ENCODE measurements at regions not wholly inside any gene's neighbourhood (a gene's known extent, or its start where the extent isn't known, plus 50 kb on each side); places are given as distances from the start of the nearest gene placed in this dataset.

- Histone ChIP-seq H3K4me3 (ENCODE audit: low read depth in 1 of 3, low read length in 3 of 3) (no peak overlapping the region), H3K4me1 (ENCODE audit: control insufficient read depth in 4 of 4, insufficient read depth in 4 of 4, low read length in 3 of 4) (no peaks in the 10 kb centered on the region), H3K27ac (ENCODE audit: low read depth in 1 of 2, low read length in 2 of 2) (no peak overlapping the region), H3K9ac (ENCODE audit: low read depth in 1 of 2, low read length in 2 of 2) (no peak overlapping the region), H3K36me3 (ENCODE audit: control insufficient read depth in 4 of 4, insufficient read depth in 3 of 4, low read depth in 1 of 4, low read length in 3 of 4) (no peaks in the 10 kb centered on the region), H3K9me3 (ENCODE audit: control insufficient read depth in 4 of 4, low read length in 3 of 4) (no peaks in the 10 kb centered on the region), H3K27me3 (ENCODE audit: control insufficient read depth in 4 of 4, insufficient read depth in 4 of 4, low read length in 3 of 4) (no peaks in the 10 kb centered on the region)
- DNase-seq (ENCODE audit: low spot score) = no peak
- TF ChIP-seq CTCF (IDR thresholded peaks at IDR 0.05; ENCODE audit: low read depth, low read length, missing input control) (no peak), REST (IDR thresholded peaks at IDR 0.05) (no peak), ATF3 (IDR thresholded peaks at IDR 0.05) (no peak), GABPA (IDR thresholded peaks at IDR 0.05 in 1 of 2, conservative IDR thresholded peaks at IDR 0.05 in 1 of 2) (no peak), FOXA2 (IDR thresholded peaks at IDR 0.05) (no peak), HNF4G (IDR thresholded peaks at IDR 0.05) (no peak), SP1 (IDR thresholded peaks at IDR 0.05) (no peak), HNF4A (conservative IDR thresholded peaks at IDR 0.05) (no peak), EGR1 (IDR thresholded peaks at IDR 0.05; ENCODE audit: low read depth in 2 of 2) (no peak), FOXA1 (IDR thresholded peaks at IDR 0.05) (no peak), NR2F2 (IDR thresholded peaks at IDR 0.05) (no peak), TAF1 (conservative IDR thresholded peaks at IDR 0.05) (no peak), RXRA (IDR thresholded peaks at IDR 0.05) (no peak), YY1 (IDR thresholded peaks at IDR 0.05) (no peak), MAX (IDR thresholded peaks at IDR 0.05) (no peak), JUND (IDR thresholded peaks at IDR 0.05) (no peak), ZBTB33 (IDR thresholded peaks at IDR 0.05) (no peak)
- 81% methylated on average over 1 of the region's 1 CpG for WGBS
Observed at GRCh38 chr1:187249196-187249595, 420.4 kb downstream of the PLA2G4A start.

GRCh38 chr1:187252923-187253322 lies 424.2 kb downstream of the PLA2G4A start:
- 90% methylated on average over 1 of the region's 1 CpG for WGBS
- Histone ChIP-seq H3K4me3 (ENCODE audit: low read depth in 1 of 3, low read length in 3 of 3) (no peak overlapping the region), H3K9me3 (ENCODE audit: control insufficient read depth in 4 of 4, low read length in 3 of 4) (no peaks in the 10 kb centered on the region), H3K9ac (ENCODE audit: low read depth in 1 of 2, low read length in 2 of 2) (no peak overlapping the region), H3K4me1 (ENCODE audit: control insufficient read depth in 4 of 4, insufficient read depth in 4 of 4, low read length in 3 of 4) (no peaks in the 10 kb centered on the region), H3K36me3 (ENCODE audit: control insufficient read depth in 4 of 4, insufficient read depth in 3 of 4, low read depth in 1 of 4, low read length in 3 of 4) (no peaks in the 10 kb centered on the region), H3K27me3 (ENCODE audit: control insufficient read depth in 4 of 4, insufficient read depth in 4 of 4, low read length in 3 of 4) (no peaks in the 10 kb centered on the region), H3K27ac (ENCODE audit: low read depth in 1 of 2, low read length in 2 of 2) (no peak overlapping the region)
- DNase-seq (ENCODE audit: low spot score) = no peak
- TF ChIP-seq MAX (IDR thresholded peaks at IDR 0.05) (no peak), GABPA (IDR thresholded peaks at IDR 0.05 in 1 of 2, conservative IDR thresholded peaks at IDR 0.05 in 1 of 2) (no peak), FOXA1 (IDR thresholded peaks at IDR 0.05) (no peak)

Measured in liver (tissue), 8 donors.